T-helper 2 cell treated with Interferon-gamma antibody and Interleukin-4, amounts not matched to agents 5 μg/mL and 100 μg/mL, for 36 hours (primary cell): ENCODE measurements at regions not wholly inside any gene's neighbourhood (a gene's known extent, or its start where the extent isn't known, plus 50 kb on each side); places are given as distances from the start of the nearest gene placed in this dataset.

Experiments
- DNase-seq: peaks from one replicate; pipeline ENCODE4 v3.0.0; 2021; ENCODE audit warnings: low spot score
- H3K27ac Mint-ChIP-seq: one replicate; pipeline ENCODE4 v1.8.0; 2021; ENCODE audit warnings: mild to moderate bottlenecking, mixed read lengths
- H3K27me3 Mint-ChIP-seq: one replicate; pipeline ENCODE4 v1.8.0; 2021; ENCODE audit warnings: low read depth, mixed read lengths
- H3K36me3 Mint-ChIP-seq: one replicate; pipeline ENCODE4 v1.8.0; 2021; ENCODE audit warnings: low read depth, mixed read lengths
- H3K4me1 Mint-ChIP-seq: one replicate; pipeline ENCODE4 v1.8.0; 2021; ENCODE audit warnings: low read depth, mixed read lengths
- H3K4me3 Mint-ChIP-seq: one replicate; pipeline ENCODE4 v1.8.0; 2022; ENCODE audit warnings: mild to moderate bottlenecking, moderate library complexity, mixed read lengths
- H3K9me3 Mint-ChIP-seq: one replicate; pipeline ENCODE4 v1.8.0; 2021; ENCODE audit warnings: mixed read lengths

DNA sequence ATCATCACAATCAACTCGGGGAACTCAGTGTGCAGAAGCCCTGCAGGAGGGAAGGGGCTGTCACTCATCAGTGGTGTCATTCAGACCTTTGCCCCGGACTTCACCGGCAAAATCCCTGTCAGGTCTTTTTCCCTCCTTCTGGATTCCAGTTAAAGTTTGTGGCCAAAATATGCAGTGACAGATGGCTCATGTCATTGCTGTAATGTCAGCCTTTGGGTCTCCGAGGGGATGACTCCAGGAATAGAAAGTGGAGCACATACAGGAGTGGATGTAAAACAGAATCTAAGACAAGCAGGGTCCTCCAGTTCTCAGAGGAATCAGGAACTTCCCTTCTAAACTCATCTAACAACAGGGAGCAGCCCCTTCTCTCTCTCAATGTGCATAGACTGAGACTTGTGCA, 130.3 kb upstream of the RASSF8 start:
- peaks cover 5% of the 10 kb centered on the region for H3K27me3 Mint-ChIP-seq
- DNase-seq = no peak
- H3K4me3 Mint-ChIP-seq = no peak overlapping the region
- H3K9me3 Mint-ChIP-seq = no peaks in the 10 kb centered on the region
- no peaks in the 10 kb centered on the region for H3K36me3 Mint-ChIP-seq
- H3K4me1 Mint-ChIP-seq = no peaks in the 10 kb centered on the region
- no peak overlapping the region for H3K27ac Mint-ChIP-seq

DNA sequence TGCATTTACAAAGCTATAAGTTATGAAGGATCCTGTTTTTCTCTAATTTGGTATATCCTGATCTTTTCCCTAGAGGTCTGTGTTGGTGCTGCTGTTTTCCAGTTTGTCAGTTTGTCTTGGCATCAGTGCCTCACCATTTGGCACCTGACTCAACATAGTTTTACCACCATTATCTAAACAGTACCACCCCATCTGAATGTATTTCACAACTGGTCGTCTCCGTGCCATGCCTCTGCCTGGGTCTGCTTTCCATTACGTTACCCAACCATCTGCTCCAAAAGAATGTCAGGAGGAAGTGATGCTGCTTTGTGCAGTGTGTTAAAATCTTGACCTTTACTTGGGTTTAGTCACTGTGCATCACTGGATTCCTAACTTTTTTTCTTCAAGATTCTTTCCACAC, 129.3 kb upstream of the RASSF8 start:
- no peaks in the 10 kb centered on the region for H3K4me1 Mint-ChIP-seq
- no peak for DNase-seq
- no peaks in the 10 kb centered on the region for H3K9me3 Mint-ChIP-seq
- peaks cover 5% of the 10 kb centered on the region for H3K27me3 Mint-ChIP-seq
- no peak overlapping the region for H3K4me3 Mint-ChIP-seq
- H3K36me3 Mint-ChIP-seq = no peaks in the 10 kb centered on the region
- H3K27ac Mint-ChIP-seq = no peak overlapping the region

DNA sequence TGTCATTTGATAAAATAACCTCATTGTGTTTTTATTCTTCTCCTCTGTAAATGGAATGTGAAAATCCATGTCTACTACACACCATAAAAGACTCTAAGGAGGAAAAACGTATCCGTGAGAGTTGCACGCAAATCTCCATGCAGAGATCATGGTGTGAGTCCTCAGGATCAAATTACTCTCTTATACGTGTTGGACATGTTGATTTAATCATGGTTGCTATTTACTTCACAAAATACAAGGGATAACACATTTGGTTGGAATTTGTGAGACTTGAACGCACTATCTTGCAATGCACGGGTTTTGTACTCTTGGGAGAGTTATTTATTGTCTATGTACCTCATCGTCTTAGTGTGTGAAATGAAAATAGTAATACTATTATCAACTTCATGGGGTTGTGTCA, 128.0 kb upstream of the RASSF8 start:
- no peaks in the 10 kb centered on the region for H3K9me3 Mint-ChIP-seq
- no peak for DNase-seq
- peaks cover 5% of the 10 kb centered on the region for H3K27me3 Mint-ChIP-seq
- H3K27ac Mint-ChIP-seq = no peak overlapping the region
- no peak overlapping the region for H3K4me3 Mint-ChIP-seq
- no peaks in the 10 kb centered on the region for H3K4me1 Mint-ChIP-seq
- H3K36me3 Mint-ChIP-seq = no peaks in the 10 kb centered on the region

DNA sequence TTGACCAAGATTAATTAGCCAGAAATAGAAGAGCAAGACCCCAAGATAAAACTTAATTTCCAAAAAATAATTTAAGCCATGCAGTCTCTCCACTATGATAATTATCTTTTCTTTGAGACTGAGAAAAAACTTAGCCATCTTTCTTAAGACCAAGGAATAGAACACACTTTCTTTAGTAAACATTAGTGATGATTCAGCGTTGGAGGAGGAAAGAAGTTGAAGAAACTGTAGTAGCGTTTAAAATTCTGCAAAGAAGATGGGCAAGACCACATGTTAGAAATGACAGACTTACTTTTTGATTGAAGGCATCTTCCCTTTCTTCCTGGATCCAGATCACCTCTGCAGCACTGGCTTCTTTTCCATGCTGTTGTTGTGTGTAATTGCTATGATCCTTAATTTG, 124.8 kb upstream of the RASSF8 start:
- no peak overlapping the region for H3K27ac Mint-ChIP-seq
- no peak overlapping the region for H3K4me3 Mint-ChIP-seq
- no peak for DNase-seq
- H3K9me3 Mint-ChIP-seq = no peaks in the 10 kb centered on the region
- peaks cover 7% of the 10 kb centered on the region for H3K27me3 Mint-ChIP-seq
- no peaks in the 10 kb centered on the region for H3K4me1 Mint-ChIP-seq
- no peaks in the 10 kb centered on the region for H3K36me3 Mint-ChIP-seq

DNA sequence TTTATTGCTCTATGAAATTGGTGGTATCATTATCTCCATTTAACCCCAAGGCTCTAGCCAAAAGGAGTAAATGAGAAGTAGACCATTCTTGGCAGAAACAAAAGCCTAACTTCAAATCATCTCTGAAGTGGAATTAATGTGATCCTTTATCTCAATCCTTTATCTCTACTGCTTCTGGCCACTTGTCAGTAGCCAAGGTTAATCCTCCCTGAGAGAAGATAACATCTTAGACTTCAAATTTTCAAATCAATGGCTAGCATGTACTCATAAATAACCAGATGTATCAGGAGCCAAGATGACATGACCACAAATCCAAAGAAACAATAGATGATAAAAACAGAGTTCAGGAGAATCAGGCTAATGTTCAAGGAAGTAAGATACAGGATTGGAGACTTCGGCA, 123.1 kb upstream of the RASSF8 start:
- no peak overlapping the region for H3K4me3 Mint-ChIP-seq
- no peak for DNase-seq
- H3K27me3 Mint-ChIP-seq = peaks cover 7% of the 10 kb centered on the region
- no peaks in the 10 kb centered on the region for H3K9me3 Mint-ChIP-seq
- H3K36me3 Mint-ChIP-seq = no peaks in the 10 kb centered on the region
- no peaks in the 10 kb centered on the region for H3K4me1 Mint-ChIP-seq
- H3K27ac Mint-ChIP-seq = no peak overlapping the region

DNA sequence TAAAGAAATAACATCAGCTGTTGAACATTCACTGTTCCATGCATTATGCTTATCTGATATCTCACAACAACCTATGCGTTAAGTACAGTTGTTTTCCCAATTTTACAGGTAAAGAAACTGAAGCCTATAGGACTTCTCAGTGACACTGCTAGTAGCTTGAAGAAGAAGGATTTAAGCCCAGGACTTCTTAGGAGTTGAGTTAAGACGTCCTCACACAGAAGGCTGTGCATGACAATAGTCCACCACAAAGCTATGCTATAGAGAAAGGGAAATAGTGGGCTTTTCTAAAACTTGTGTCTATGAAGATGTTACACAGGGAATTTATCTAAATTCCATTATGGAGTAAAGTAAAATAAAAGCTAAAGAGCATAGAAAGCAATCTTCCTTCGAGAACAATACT, 120.5 kb upstream of the RASSF8 start:
- peaks cover 2% of the 10 kb centered on the region for H3K27me3 Mint-ChIP-seq
- no peak for DNase-seq
- no peaks in the 10 kb centered on the region for H3K9me3 Mint-ChIP-seq
- no peaks in the 10 kb centered on the region for H3K36me3 Mint-ChIP-seq
- H3K27ac Mint-ChIP-seq = no peak overlapping the region
- no peak overlapping the region for H3K4me3 Mint-ChIP-seq
- H3K4me1 Mint-ChIP-seq = no peaks in the 10 kb centered on the region

DNA sequence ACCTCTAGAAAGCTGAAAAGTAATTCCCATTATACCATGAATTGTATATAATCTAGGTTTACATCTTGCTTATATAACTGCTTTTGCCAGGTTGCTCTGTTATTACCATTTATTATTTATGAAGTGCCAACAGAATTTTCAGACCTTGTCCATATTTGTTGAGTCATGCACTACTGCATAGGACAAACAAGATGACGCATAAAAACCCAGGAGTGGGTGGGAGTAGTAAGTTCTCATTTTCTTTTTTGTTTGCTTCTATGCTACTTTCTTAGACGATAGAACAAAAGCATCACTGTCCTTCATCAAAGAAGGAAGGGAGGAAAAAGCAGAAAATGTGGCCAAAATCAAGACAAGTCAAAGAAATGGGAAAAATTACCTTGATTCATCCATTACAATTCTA, 119.0 kb upstream of the RASSF8 start:
- Mint-ChIP-seq H3K9me3 (no peaks in the 10 kb centered on the region), H3K36me3 (no peaks in the 10 kb centered on the region), H3K27me3 (peaks cover 2% of the 10 kb centered on the region), H3K27ac (no peak overlapping the region), H3K4me3 (no peak overlapping the region), H3K4me1 (no peaks in the 10 kb centered on the region)
- DNase-seq = no peak

DNA sequence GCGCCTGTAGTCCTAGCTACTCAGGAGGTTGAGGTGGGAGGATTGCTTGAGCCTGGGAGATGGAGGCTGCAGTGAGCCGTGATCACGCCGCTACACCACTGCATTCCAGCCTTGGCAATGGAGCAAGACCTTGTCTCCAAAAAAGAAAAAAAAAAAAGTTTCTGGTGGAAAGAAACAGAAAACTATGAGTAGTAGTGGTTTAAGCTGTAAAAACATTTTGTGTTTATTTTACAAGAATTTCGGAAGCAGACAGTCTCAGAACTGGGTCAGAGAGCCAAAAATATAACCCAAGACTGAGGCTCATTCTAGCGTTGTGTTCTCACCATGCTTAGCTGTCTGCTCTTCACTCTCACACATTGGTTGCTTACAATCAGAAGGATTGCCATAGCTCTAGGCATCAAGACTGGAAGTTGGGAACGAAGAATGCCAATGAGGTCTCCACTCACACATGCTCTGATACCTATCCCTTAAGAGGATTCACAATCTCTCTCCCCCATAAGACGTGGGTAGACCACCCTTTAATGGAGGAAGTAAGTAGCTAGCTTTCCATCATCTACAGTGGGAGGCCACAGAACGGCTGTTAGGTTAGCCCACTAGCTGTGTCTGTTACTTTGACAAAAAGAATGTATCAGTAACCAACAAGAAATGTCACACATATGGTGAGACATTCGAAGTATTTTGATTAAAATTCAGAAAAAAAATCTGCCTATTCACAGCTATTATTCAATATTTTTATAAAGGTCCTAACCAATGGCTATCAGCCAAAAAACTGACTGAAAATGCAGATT, 117.6 kb upstream of the RASSF8 start:
- DNase-seq = no peak

DNA sequence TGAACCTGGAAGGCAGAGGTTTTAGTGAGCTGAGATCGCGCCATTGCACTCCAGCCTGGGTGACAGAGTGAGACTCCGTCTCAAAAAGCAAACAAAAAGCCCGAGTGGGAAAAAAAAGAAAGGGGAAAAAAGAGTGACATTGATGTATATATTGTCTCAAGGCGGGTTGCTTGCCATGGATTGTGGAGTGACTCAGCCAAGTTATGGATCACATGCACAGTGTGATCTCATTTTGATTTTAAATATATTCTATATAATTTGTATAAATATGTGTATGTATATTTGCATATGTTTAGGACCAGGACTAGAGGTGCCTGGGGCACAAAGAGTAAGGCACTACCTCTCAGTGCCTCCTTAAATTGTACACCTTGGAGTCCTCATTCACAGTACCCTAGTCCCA, 116.2 kb upstream of the RASSF8 start:
- no peaks in the 10 kb centered on the region for H3K9me3 Mint-ChIP-seq
- no peak overlapping the region for H3K4me3 Mint-ChIP-seq
- no peaks in the 10 kb centered on the region for H3K27me3 Mint-ChIP-seq
- no peaks in the 10 kb centered on the region for H3K4me1 Mint-ChIP-seq
- DNase-seq = no peak
- H3K36me3 Mint-ChIP-seq = no peaks in the 10 kb centered on the region
- no peak overlapping the region for H3K27ac Mint-ChIP-seq

More for the DNA sequence above, 117.6 kb upstream of the RASSF8 start:
- Mint-ChIP-seq H3K27me3 (peaks cover 2% of the 10 kb centered on the region), H3K4me1 (no peaks in the 10 kb centered on the region), H3K9me3 (no peaks in the 10 kb centered on the region), H3K4me3 (no peak overlapping the region), H3K27ac (no peak overlapping the region), H3K36me3 (no peaks in the 10 kb centered on the region)

DNA sequence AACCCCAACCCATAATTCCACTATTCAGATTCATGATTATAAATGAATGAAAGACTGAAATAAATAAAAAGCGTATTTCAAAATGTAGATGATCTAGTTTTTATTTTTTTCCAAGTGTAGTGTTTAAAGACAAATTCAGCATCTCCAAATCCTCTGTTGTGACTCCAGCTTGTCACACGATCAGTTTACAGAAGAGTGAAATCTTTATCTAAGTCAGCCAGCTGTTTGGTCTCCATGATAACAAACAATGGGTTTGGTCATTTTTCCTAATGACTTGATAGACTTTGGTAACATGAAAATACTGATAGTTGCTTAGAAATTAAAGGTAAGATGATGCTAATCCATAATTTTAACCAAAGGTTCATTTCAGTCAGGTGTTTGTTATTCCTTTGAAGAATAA, 114.5 kb upstream of the RASSF8 start:
- Mint-ChIP-seq H3K36me3 (no peaks in the 10 kb centered on the region), H3K4me1 (no peaks in the 10 kb centered on the region), H3K9me3 (no peaks in the 10 kb centered on the region), H3K27ac (no peak overlapping the region), H3K4me3 (no peak overlapping the region), H3K27me3 (no peaks in the 10 kb centered on the region)
- DNase-seq = no peak

DNA sequence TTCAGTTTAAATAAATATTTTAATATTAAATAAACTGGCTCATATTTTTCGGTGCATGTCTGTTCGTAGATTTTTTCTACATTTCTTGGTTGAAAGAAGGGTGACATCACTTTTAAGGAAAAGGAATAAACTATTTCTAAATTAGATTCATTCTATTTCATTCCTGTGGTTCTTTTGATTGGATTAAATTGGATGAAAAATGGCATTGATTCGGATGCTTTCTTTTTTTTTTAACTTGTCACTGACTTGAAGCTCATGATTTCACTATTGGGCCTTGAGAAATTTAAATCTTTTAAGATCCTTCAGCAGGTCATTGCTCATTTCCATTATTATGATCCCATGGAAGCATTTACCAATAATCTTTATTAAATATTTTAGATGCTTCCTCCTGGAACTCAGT, 113.1 kb upstream of the RASSF8 start:
- Mint-ChIP-seq H3K4me1 (no peaks in the 10 kb centered on the region), H3K27ac (no peak overlapping the region), H3K9me3 (no peaks in the 10 kb centered on the region), H3K27me3 (no peaks in the 10 kb centered on the region), H3K36me3 (no peaks in the 10 kb centered on the region), H3K4me3 (no peak overlapping the region)
- DNase-seq = no peak

DNA sequence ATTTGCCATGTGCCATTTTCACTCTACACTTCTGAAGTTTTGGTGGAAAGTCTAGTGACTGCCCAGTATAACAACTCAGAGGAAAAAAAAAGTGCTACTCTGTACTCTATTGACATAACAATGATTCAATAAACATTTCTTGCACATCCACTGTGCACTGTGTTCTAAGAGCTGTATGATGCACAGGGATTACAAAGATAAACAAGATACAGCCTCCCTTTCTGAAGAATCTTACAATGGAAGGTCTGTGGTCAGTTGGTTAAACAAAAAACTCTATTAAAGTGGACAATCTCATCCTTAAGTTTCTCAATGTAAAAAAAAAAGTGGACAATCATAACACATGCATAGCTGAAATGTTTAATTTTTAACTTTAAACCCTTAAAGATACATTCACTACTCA, 105.7 kb upstream of the RASSF8 start:
- Mint-ChIP-seq H3K9me3 (no peaks in the 10 kb centered on the region), H3K27me3 (no peaks in the 10 kb centered on the region), H3K27ac (no peak overlapping the region), H3K36me3 (no peaks in the 10 kb centered on the region), H3K4me1 (no peaks in the 10 kb centered on the region), H3K4me3 (no peak overlapping the region)
- no peak for DNase-seq

DNA sequence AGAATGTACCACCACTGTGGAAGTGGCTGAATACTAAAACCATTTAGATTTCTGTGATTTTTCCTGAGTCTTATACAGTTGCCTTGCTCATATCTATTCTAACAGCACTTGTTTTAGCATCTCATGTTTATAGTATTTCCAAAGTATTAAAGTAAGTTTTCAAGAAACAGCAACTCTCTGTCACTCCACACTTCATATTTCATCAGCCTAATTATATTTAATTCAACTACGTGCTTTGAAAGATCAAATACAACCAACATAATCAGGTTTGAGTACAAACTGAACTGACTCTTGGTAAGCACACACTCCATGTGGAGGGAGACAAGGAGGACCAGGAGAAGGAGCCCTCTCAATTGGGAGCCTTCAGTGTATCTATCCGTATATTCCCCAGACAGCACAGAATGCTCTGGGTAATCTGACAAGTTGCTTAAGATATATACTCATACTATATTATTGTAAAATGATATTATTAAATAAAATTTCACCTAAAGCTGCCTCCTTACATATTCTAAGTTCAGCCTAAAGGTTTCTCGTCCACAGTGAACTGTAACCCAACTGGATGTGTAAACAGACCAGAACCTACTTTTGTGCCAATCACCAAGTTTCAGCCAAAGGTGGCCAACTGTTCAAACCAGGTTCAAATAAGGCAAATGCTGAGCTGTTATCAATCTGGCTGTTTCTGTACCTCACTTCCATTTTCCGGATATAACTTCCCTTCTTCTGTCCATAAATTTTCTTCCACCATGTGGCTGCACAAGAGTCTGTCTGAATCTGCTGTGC, 105.0 kb upstream of the RASSF8 start:
- no peaks in the 10 kb centered on the region for H3K27me3 Mint-ChIP-seq
- H3K9me3 Mint-ChIP-seq = no peaks in the 10 kb centered on the region
- H3K36me3 Mint-ChIP-seq = no peaks in the 10 kb centered on the region
- no peak overlapping the region for H3K4me3 Mint-ChIP-seq
- no peak overlapping the region for H3K27ac Mint-ChIP-seq
- DNase-seq = no peak
- H3K4me1 Mint-ChIP-seq = no peaks in the 10 kb centered on the region

DNA sequence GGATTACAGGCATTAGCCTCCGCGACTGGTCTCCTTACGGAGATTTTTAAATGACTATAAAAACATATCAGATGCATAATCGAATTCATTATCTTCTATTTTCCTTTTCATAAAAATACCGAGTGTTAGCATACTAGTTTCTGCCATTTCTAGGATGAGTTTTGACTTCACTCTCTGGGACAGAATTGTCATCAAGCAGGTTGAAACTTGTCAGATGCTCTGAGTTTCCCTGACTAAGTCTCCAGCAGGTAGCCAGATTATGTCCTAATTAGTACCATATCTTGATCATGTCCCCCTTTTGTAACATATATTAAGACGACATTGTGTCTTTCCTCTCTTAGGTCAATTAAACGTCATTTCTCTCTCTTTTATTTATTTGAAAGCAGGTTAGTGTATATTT, 103.5 kb upstream of the RASSF8 start:
- Mint-ChIP-seq H3K27ac (no peak overlapping the region), H3K36me3 (no peaks in the 10 kb centered on the region), H3K9me3 (no peaks in the 10 kb centered on the region), H3K27me3 (no peaks in the 10 kb centered on the region), H3K4me3 (no peak overlapping the region), H3K4me1 (peaks cover 2% of the 10 kb centered on the region)
- no peak for DNase-seq
